Prostate gland (tissue), 2 donors: ENCODE measurements at regions not wholly inside any gene's neighbourhood (a gene's known extent, or its start where the extent isn't known, plus 50 kb on each side); places are given as distances from the start of the nearest gene placed in this dataset.

Experiments used
- CTCF ChIP-seq, 4 experiments: fragments of 200-600 bp in 2 of 4; fragments of 450-650 bp in 2 of 4; sonication (generic) in 2 of 4; IDR thresholded peaks; 1 replicate in 3 of 4; 2 replicates in 1 of 4; pipeline ENCODE4 v1.5.1; 2016 to 2019; ENCODE audit warnings: antibody characterized with exemption in 4 of 4, mild to moderate bottlenecking in 2 of 4, moderate library complexity in 2 of 4
- POLR2A ChIP-seq: fragments of 450-650 bp; IDR thresholded peaks from one replicate; pipeline ENCODE4 v1.6.1; 2016; ENCODE audit warnings: antibody characterized with exemption, mild to moderate bottlenecking
- POLR2AphosphoS5 ChIP-seq: sonication (generic); formaldehyde crosslinking; IDR thresholded peaks from one replicate; pipeline ENCODE4 v1.6.1; 2017; ENCODE audit warnings: antibody characterized with exemption

DNA sequence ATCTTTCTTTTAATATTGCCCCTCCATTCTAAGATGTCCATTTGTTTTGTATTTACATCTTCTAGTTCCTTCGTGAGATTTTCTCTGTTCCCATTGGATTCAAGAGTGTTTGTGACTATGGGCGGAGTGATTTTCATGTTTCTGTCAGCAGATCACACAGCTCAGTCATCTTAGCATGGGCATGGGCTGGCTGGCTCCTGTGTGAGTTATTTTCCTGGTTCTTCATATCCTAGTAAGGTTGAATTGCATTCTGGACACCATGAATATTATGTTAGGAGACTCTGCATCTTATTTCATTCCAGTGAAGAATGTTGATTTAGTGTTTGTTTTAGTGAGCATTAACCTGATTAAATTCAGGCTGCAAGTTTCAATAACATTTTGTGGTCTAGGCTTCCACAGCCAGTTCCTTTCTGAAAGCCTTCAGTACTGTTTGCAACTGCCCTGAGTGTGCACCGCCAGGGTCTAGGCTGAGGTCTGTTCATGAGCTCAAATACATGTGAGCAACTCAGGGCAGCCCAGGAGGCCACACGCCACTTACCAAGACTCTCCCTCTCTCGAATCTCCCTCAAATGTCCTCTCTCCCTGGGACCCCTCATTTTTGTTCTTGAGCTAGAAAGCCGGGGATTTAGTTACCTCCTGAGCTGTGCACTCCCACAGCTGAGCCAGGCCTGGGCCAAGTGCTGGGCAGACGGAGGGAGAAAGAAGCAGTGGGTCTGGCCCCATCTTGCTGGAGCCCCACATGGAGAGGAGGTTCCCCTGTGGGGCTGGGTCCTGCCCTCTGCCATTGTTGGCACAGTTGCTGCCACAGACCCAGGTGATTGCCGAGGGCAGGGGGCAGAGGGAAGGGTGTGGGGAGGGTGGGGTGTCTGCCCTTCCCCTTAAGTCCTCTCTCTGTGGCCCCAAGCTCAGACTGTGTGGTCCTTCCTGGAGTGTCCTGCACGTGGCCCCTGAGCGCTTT is 145.9 kb downstream of the RTP5 start:
- TF ChIP-seq CTCF (IDR thresholded peaks at IDR 0.05): no peak
- no peak for TF ChIP-seq POLR2AphosphoS5
- no peak for TF ChIP-seq POLR2A
